Trophoblast cell (in vitro differentiated cells and primary cell): ENCODE measurements at regions not wholly inside any gene's neighbourhood (a gene's known extent, or its start where the extent isn't known, plus 50 kb on each side); places are given as distances from the start of the nearest gene placed in this dataset.

ENCODE experiments used
- DNase-seq, 2 donors: peaks; one replicate each; pipeline ENCODE4 v3.0.0-alpha.2; 2016
- H2AFZ ChIP-seq: 2 replicates; pipeline ENCODE4 v1.6.1; 2013; ENCODE audit warnings: low read length, moderate library complexity, mild to moderate bottlenecking; ENCODE audit not compliant: insufficient read depth, poor library complexity
- H2AK5ac ChIP-seq: 2 replicates; pipeline ENCODE4 v1.6.1; 2013; ENCODE audit warnings: mild to moderate bottlenecking, low read length
- H2BK120ac ChIP-seq: 2 replicates; pipeline ENCODE4 v1.6.1; 2013; ENCODE audit warnings: low read length, mild to moderate bottlenecking, moderate library complexity; ENCODE audit not compliant: insufficient read depth, poor library complexity
- H2BK12ac ChIP-seq: 2 replicates; pipeline ENCODE4 v1.6.1; 2013; ENCODE audit warnings: mild to moderate bottlenecking, low read length, moderate library complexity
- H2BK5ac ChIP-seq: 2 replicates; pipeline ENCODE4 v1.6.1; 2013; ENCODE audit warnings: low read length, low read depth, moderate library complexity, mild to moderate bottlenecking; ENCODE audit not compliant: poor library complexity
- H3K14ac ChIP-seq: 2 replicates; pipeline ENCODE4 v1.6.1; 2013; ENCODE audit warnings: mild to moderate bottlenecking, low read length
- H3K18ac ChIP-seq: 2 replicates; pipeline ENCODE4 v1.6.1; 2013; ENCODE audit warnings: mild to moderate bottlenecking, low read length
- H3K23ac ChIP-seq: 2 replicates; pipeline ENCODE4 v1.6.1; 2013; ENCODE audit warnings: low read length
- H3K27ac ChIP-seq: 2 replicates; pipeline ENCODE4 v1.5.1; 2013; ENCODE audit warnings: low read depth, mild to moderate bottlenecking, inconsistent platforms, low read length, moderate library complexity
- H3K27me3 ChIP-seq: 2 replicates; pipeline ENCODE4 v1.6.1; 2013; ENCODE audit warnings: inconsistent platforms, mild to moderate bottlenecking, low read length, moderate library complexity; ENCODE audit not compliant: insufficient read depth
- H3K36me3 ChIP-seq, 2 experiments: 1 replicate in 1 of 2; 2 replicates in 1 of 2; pipeline ENCODE4 v1.6.1; 2013; ENCODE audit warnings: low read length in 2 of 2, mild to moderate bottlenecking in 2 of 2, moderate library complexity in 1 of 2; ENCODE audit not compliant: insufficient read depth in 2 of 2, control insufficient read depth in 1 of 2
- H3K4ac ChIP-seq: 2 replicates; pipeline ENCODE4 v1.6.1; 2013; ENCODE audit warnings: low read depth, mild to moderate bottlenecking, low read length, moderate library complexity
- H3K4me1 ChIP-seq, 2 experiments: 1 replicate in 1 of 2; 2 replicates in 1 of 2; pipeline ENCODE4 v1.6.1; 2013; ENCODE audit warnings: low read length in 2 of 2, mild to moderate bottlenecking in 2 of 2, moderate library complexity in 1 of 2; ENCODE audit not compliant: insufficient read depth in 2 of 2, control insufficient read depth in 1 of 2
- H3K4me2 ChIP-seq: 2 replicates; pipeline ENCODE4 v1.6.1; 2013; ENCODE audit warnings: inconsistent platforms, mild to moderate bottlenecking, low read length, moderate library complexity
- H3K4me3 ChIP-seq: 2 replicates; pipeline ENCODE4 v1.5.1; 2013; ENCODE audit warnings: mild to moderate bottlenecking, low read depth, low read length, inconsistent platforms
- H3K79me1 ChIP-seq: one replicate; pipeline ENCODE4 v1.6.1; 2013; ENCODE audit warnings: low read length
- H3K79me2 ChIP-seq: 2 replicates; pipeline ENCODE4 v1.6.1; 2013; ENCODE audit warnings: low read length, mild to moderate bottlenecking; ENCODE audit not compliant: control insufficient read depth, insufficient read depth, poor library complexity
- H3K9ac ChIP-seq: 2 replicates; pipeline ENCODE4 v1.6.1; 2013; ENCODE audit warnings: mild to moderate bottlenecking, low read length
- H3K9me3 ChIP-seq: 2 replicates; pipeline ENCODE4 v1.6.1; 2013; ENCODE audit warnings: low read depth, mild to moderate bottlenecking, control low read depth, inconsistent platforms, low read length; ENCODE audit not compliant: insufficient read depth
- H4K12ac ChIP-seq: 2 replicates; pipeline ENCODE4 v1.6.1; 2013; ENCODE audit warnings: low read depth, mild to moderate bottlenecking, low read length, moderate library complexity
- H4K8ac ChIP-seq: 2 replicates; pipeline ENCODE4 v1.6.1; 2013; ENCODE audit warnings: low read depth, mild to moderate bottlenecking, low read length, moderate library complexity
- H4K91ac ChIP-seq: one replicate; pipeline ENCODE4 v1.6.1; 2013; ENCODE audit warnings: low read depth, mild to moderate bottlenecking, low read length, moderate library complexity
- WGBS: extraction: QIAGEN DNeasy Blood & Tissue Kit; methylation state at CpG from one replicate; pipeline ENCODE4 v1.1.7; 2013; ENCODE audit warnings: missing lambda C conversion rate; ENCODE audit not compliant: insufficient read length, insufficient coverage; ENCODE audit errors: extremely low coverage; 5-methylcytosine and 5-hydroxymethylcytosine counted together

GRCh38 chr6:12458558-12458957 is 168.4 kb downstream of the EDN1 start:
- Histone ChIP-seq H3K79me1 (no peaks in the 10 kb centered on the region), H3K9me3 (no peaks in the 10 kb centered on the region), H3K27ac (no peak overlapping the region), H3K9ac (no peak overlapping the region), H2BK12ac (no peak overlapping the region), H3K4me3 (no peak overlapping the region), H2AFZ (no peak overlapping the region), H3K14ac (no peak overlapping the region), H4K91ac (no peak overlapping the region), H4K8ac (no peak overlapping the region), H2BK120ac (no peak overlapping the region), H2BK5ac (no peak overlapping the region), H4K12ac (no peak overlapping the region), H3K4me1 (no peaks in the 10 kb centered on the region), H3K79me2 (no peaks in the 10 kb centered on the region), H3K27me3 (no peaks in the 10 kb centered on the region), H2AK5ac (no peak overlapping the region), H3K4me2 (no peak overlapping the region), H3K4ac (no peak overlapping the region), H3K18ac (no peak overlapping the region), H3K36me3 (no peaks in the 10 kb centered on the region), H3K23ac (no peak overlapping the region)
- WGBS, result no CpG with 5 or more reads among the region's 5 CpGs
- DNase-seq, result peak in 1 of 2 donors; percentile 24

GRCh38 chr6:12459945-12460661 is 169.9 kb downstream of the EDN1 start:
- H3K4ac ChIP-seq, result no peak overlapping the region
- no peak overlapping the region for H3K23ac ChIP-seq
- no peak overlapping the region for H4K8ac ChIP-seq
- H3K18ac ChIP-seq, result no peak overlapping the region
- no peaks in the 10 kb centered on the region for H3K9me3 ChIP-seq
- H4K12ac ChIP-seq, result no peak overlapping the region
- H2BK120ac ChIP-seq, result no peak overlapping the region
- no peaks in the 10 kb centered on the region for H3K79me1 ChIP-seq
- no peak overlapping the region for H2AFZ ChIP-seq
- H3K4me1 ChIP-seq, result no peaks in the 10 kb centered on the region
- no CpG with 5 or more reads among the region's 7 CpGs for WGBS
- no peak overlapping the region for H3K4me3 ChIP-seq
- no peak overlapping the region for H4K91ac ChIP-seq
- H3K4me2 ChIP-seq, result no peak overlapping the region
- no peak overlapping the region for H3K27ac ChIP-seq
- H2BK12ac ChIP-seq, result no peak overlapping the region
- DNase-seq, result peak; percentile 49 to 94
- no peak overlapping the region for H2BK5ac ChIP-seq
- H3K9ac ChIP-seq, result no peak overlapping the region
- H2AK5ac ChIP-seq, result no peak overlapping the region
- H3K14ac ChIP-seq, result no peak overlapping the region
- H3K27me3 ChIP-seq, result no peaks in the 10 kb centered on the region
- no peaks in the 10 kb centered on the region for H3K79me2 ChIP-seq
- no peaks in the 10 kb centered on the region for H3K36me3 ChIP-seq

DNA sequence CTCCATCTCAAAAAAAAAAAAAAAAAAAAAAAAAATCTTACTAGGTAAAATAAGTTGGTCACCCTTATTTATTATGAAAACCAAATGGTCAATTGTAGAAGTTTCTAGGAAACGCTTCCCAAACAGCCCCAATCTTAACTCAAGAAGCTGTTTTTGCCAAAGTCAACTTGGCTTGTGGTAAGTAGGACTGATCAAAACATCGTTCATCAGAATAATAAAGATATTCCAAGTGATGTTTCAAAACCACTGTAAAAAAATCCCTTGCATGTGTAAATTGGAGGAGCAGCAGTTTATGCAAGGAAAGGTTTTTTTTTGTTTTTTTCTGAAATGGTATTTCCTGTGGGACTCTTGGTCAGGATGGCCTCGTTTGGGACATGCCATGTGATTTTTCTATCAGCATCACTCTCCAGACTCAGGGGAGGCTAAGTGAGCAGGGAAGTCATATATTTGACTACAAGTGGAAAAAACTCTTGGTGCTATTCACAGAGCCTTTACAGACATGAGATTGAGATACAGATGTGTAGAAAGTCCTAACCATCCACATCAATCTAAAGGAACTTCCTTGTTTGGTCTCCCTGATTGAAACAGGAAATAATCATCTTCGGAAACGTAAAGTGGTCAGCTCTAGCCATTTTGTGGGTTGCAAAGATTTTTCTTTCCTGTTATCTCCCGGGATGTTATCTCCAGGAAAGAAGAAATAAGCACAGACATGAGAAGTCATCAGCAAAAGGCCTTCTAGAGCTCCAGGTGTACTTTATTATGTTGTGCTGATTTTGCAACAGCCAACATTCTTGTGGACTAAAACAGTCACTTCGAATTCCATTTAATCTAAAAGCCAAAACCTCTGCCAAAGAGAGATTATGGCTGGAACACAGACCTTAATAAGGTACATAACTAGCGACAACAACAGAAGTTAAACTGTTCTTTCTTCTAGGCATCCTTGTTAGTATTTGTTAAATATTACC is 177.8 kb downstream of the EDN1 start:
- Histone ChIP-seq H3K14ac (no peak overlapping the region), H3K4me1 (no peaks in the 10 kb centered on the region), H3K9me3 (no peaks in the 10 kb centered on the region), H3K4ac (no peak overlapping the region), H3K9ac (no peak overlapping the region), H3K27ac (no peak overlapping the region), H3K27me3 (no peaks in the 10 kb centered on the region), H4K91ac (no peak overlapping the region), H3K18ac (no peak overlapping the region), H2BK5ac (no peak overlapping the region), H2AK5ac (no peak overlapping the region), H4K8ac (no peak overlapping the region), H3K4me2 (no peak overlapping the region), H2BK120ac (no peak overlapping the region), H3K36me3 (no peaks in the 10 kb centered on the region), H2AFZ (no peak overlapping the region), H3K23ac (no peak overlapping the region), H4K12ac (no peak overlapping the region), H3K79me1 (no peaks in the 10 kb centered on the region), H3K79me2 (no peaks in the 10 kb centered on the region), H3K4me3 (no peak overlapping the region), H2BK12ac (no peak overlapping the region)
- no CpG with 5 or more reads among the region's 8 CpGs for WGBS
- DNase-seq, result peak; percentile 47 to 79

DNA sequence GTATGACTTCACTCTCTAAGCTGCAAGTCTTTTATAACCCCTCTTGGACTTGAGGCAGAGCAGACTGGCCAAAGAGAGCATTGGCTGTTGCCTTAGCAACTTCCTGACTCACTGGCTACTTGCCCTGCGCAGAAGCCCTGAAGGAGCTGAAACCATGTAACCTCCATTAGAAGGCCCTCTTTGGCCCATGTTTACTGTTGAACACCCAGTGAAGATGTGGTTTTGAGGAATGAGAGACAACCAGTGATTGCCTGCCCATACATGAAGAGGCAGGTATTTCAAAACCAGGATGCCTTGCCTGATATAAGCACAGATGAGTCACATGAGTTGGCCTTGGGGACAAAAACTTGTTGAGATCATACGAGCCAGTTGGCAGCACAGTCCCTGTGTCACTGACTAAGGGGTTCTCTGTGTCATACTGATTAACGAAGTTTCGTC is 182.5 kb downstream of the EDN1 start:
- no peak overlapping the region for H4K8ac ChIP-seq
- H3K79me2 ChIP-seq, result no peaks in the 10 kb centered on the region
- no peak overlapping the region for H3K4me3 ChIP-seq
- no peak overlapping the region for H2AK5ac ChIP-seq
- H3K23ac ChIP-seq, result no peak overlapping the region
- H2BK12ac ChIP-seq, result no peak overlapping the region
- peak; percentile 89 to 97 for DNase-seq
- H3K9me3 ChIP-seq, result no peaks in the 10 kb centered on the region
- no peak overlapping the region for H3K14ac ChIP-seq
- no peak overlapping the region for H2AFZ ChIP-seq
- no peaks in the 10 kb centered on the region for H3K27me3 ChIP-seq
- no peak overlapping the region for H3K4me2 ChIP-seq
- H2BK5ac ChIP-seq, result no peak overlapping the region
- no peaks in the 10 kb centered on the region for H3K79me1 ChIP-seq
- H3K36me3 ChIP-seq, result no peaks in the 10 kb centered on the region
- no peak overlapping the region for H4K91ac ChIP-seq
- no peak overlapping the region for H3K4ac ChIP-seq
- H4K12ac ChIP-seq, result no peak overlapping the region
- H3K4me1 ChIP-seq, result no peaks in the 10 kb centered on the region
- no peak overlapping the region for H3K27ac ChIP-seq
- no peak overlapping the region for H3K9ac ChIP-seq
- no peak overlapping the region for H3K18ac ChIP-seq
- H2BK120ac ChIP-seq, result no peak overlapping the region
- WGBS, result no CpG with 5 or more reads among the region's 4 CpGs
